Midbrain (tissue), 1 donor: ENCODE measurements at regions not wholly inside any gene's neighbourhood (a gene's known extent, or its start where the extent isn't known, plus 50 kb on each side); places are given as distances from the start of the nearest gene placed in this dataset.
"Not testable (repeated sequence)": the region's sequence is repeated elsewhere in the genome, so short reads cannot be mapped to it uniquely, and the experiment has no call there.

Experiments
- DNase-seq: peaks from one replicate; lab custom pipeline; 2025; lab: John Stamatoyannopoulos, UW

- DNase-seq = no peak
Observed at GRCh38 chr3:162538906-162539305, 1042.3 kb downstream of the OTOL1 start.

- no peak for DNase-seq
Observed at GRCh38 chr3:162540421-162540820, 1043.8 kb downstream of the OTOL1 start.

GRCh38 chr3:162541923-162542322 lies 1045.3 kb downstream of the OTOL1 start:
- DNase-seq = no peak

- no peak for DNase-seq
Observed at GRCh38 chr3:162544246-162544645, 1047.6 kb downstream of the OTOL1 start.

- DNase-seq = no peak
Observed at GRCh38 chr3:162546910-162547309, 1050.3 kb downstream of the OTOL1 start.

GRCh38 chr3:162547321-162547720 lies 1050.7 kb downstream of the OTOL1 start:
- no peak for DNase-seq

GRCh38 chr3:162555761-162556160 lies 1059.2 kb downstream of the OTOL1 start:
- no peak for DNase-seq

GRCh38 chr3:162558016-162558415 lies 1061.4 kb downstream of the OTOL1 start:
- no peak for DNase-seq

GRCh38 chr3:162568706-162569105 lies 1072.1 kb downstream of the OTOL1 start:
- no peak for DNase-seq

GRCh38 chr3:162569314-162569713 lies 1072.7 kb downstream of the OTOL1 start:
- DNase-seq = no peak

- no peak for DNase-seq
Observed at GRCh38 chr3:162584986-162585385, 1088.4 kb downstream of the OTOL1 start.

- no peak for DNase-seq
Observed at GRCh38 chr3:162586591-162586990, 1090.0 kb downstream of the OTOL1 start.

- peak; percentile 8 for DNase-seq
Observed at GRCh38 chr3:162597226-162597625, 1100.6 kb downstream of the OTOL1 start.

- DNase-seq = not testable (repeated sequence)
Observed at GRCh38 chr3:162598500-162598899, 1101.9 kb downstream of the OTOL1 start.

- not testable (repeated sequence) for DNase-seq
Observed at GRCh38 chr3:162599742-162600141, 1103.1 kb downstream of the OTOL1 start.

GRCh38 chr3:162601101-162601670 lies 1104.6 kb downstream of the OTOL1 start:
- no peak for DNase-seq

- no peak for DNase-seq
Observed at GRCh38 chr3:162602619-162603018, 1106.0 kb downstream of the OTOL1 start.

GRCh38 chr3:162605651-162606204 lies 1109.1 kb downstream of the OTOL1 start:
- DNase-seq = no peak

- DNase-seq = no peak
Observed at GRCh38 chr3:162610261-162610660, 1113.7 kb downstream of the OTOL1 start.

- DNase-seq = no peak
Observed at GRCh38 chr3:162612991-162613390, 1116.4 kb downstream of the OTOL1 start.

GRCh38 chr3:162626172-162626571 lies 1129.6 kb downstream of the OTOL1 start:
- no peak for DNase-seq

- DNase-seq = no peak
Observed at GRCh38 chr3:162628531-162628930, 1131.9 kb downstream of the OTOL1 start.

- no peak for DNase-seq
Observed at GRCh38 chr3:162629372-162629771, 1132.8 kb downstream of the OTOL1 start.

- DNase-seq = no peak
Observed at GRCh38 chr3:162632672-162633071, 1136.1 kb downstream of the OTOL1 start.
